IMR-90 (cell line): ENCODE measurements at regions not wholly inside any gene's neighbourhood (a gene's known extent, or its start where the extent isn't known, plus 50 kb on each side); places are given as distances from the start of the nearest gene placed in this dataset.
"Not testable (repeated sequence)": the region's sequence is repeated elsewhere in the genome, so short reads cannot be mapped to it uniquely, and the experiment has no call there.

Experiments used
- ATAC-seq: fragments of 200-7000 bp; cut with Tn5 transposase; 2 replicates; pipeline ENCODE4 v1.9.1; 2020; ENCODE audit warnings: low read depth, mild to moderate bottlenecking, moderate library complexity
- BruUV-seq: library from RNA; stranded (reverse); fragments of 400-500 nt; replicated peaks from 2 replicates; lab custom pipeline; 2021; lab: Mats Ljungman, UMichigan
- CTCF ChIA-PET: fragments of 300-600 bp; formaldehyde crosslinking; extraction: SDS; loops from one replicate; lab custom pipeline; 2021; ENCODE audit warnings: antibody characterized with exemption; lab: Yijun Ruan, JAX
- POLR2A ChIA-PET: fragments of 300-600 bp; sonication (Branson Sonifier 250); formaldehyde crosslinking; loops from one replicate; lab custom pipeline; 2022; ENCODE audit warnings: antibody characterized with exemption; ENCODE audit not compliant: unreplicated experiment; lab: Charles Lee
- DNase-seq: peaks from one replicate; pipeline ENCODE4 v3.0.0; 2013
- H2AFZ ChIP-seq: replicated peaks from 2 replicates; pipeline ENCODE3; 2013; ENCODE audit warnings: low read length, mild to moderate bottlenecking; ENCODE audit not compliant: poor library complexity
- H2AK5ac ChIP-seq: 2 replicates; pipeline ENCODE4 v1.6.1; 2013; ENCODE audit warnings: low read depth, low read length, inconsistent platforms
- H2AK9ac ChIP-seq: replicated peaks from 2 replicates; pipeline ENCODE3; 2013; ENCODE audit warnings: mild to moderate bottlenecking, low read depth, low read length, moderate library complexity; ENCODE audit not compliant: poor library complexity
- H2BK120ac ChIP-seq: 2 replicates; pipeline ENCODE4 v1.6.1; 2013; ENCODE audit warnings: low read depth, low read length, inconsistent platforms
- H2BK15ac ChIP-seq: 3 replicates; pipeline ENCODE4 v1.6.1; 2013; ENCODE audit warnings: low read depth, low read length, inconsistent platforms
- H2BK20ac ChIP-seq: 2 replicates; pipeline ENCODE4 v1.6.1; 2013; ENCODE audit warnings: low read depth, mild to moderate bottlenecking, inconsistent platforms, low read length, moderate library complexity
- H2BK5ac ChIP-seq: 2 replicates; pipeline ENCODE4 v1.6.1; 2013; ENCODE audit warnings: mild to moderate bottlenecking, low read depth, low read length, inconsistent platforms; ENCODE audit not compliant: poor library complexity, severe bottlenecking
- H3K14ac ChIP-seq: replicated peaks from 2 replicates; pipeline ENCODE4 v1.6.1; 2013; ENCODE audit warnings: low read depth, low read length, inconsistent platforms
- H3K18ac ChIP-seq: 2 replicates; pipeline ENCODE4 v1.6.1; 2013; ENCODE audit warnings: low read depth, low read length, control low read depth
- H3K23ac ChIP-seq: 2 replicates; pipeline ENCODE4 v1.6.1; 2013; ENCODE audit warnings: low read depth, low read length, inconsistent platforms
- H3K27ac ChIP-seq: 2 replicates; pipeline ENCODE4 v1.5.1; 2013; ENCODE audit warnings: mild to moderate bottlenecking, control low read depth, low read length; ENCODE audit not compliant: insufficient read depth
- H3K27me3 ChIP-seq: 2 replicates; pipeline ENCODE4 v1.6.1; 2013; ENCODE audit warnings: low read length; ENCODE audit not compliant: control insufficient read depth, insufficient read depth
- H3K36me3 ChIP-seq: 2 replicates; pipeline ENCODE4 v1.6.1; 2013; ENCODE audit warnings: low read length, mixed read lengths; ENCODE audit not compliant: control insufficient read depth, insufficient read depth
- H3K4ac ChIP-seq: 2 replicates; pipeline ENCODE4 v1.6.1; 2013; ENCODE audit warnings: low read depth, low read length, inconsistent platforms
- H3K4me1 ChIP-seq: 2 replicates; pipeline ENCODE4 v1.6.1; 2013; ENCODE audit warnings: low read length, mixed read lengths; ENCODE audit not compliant: control insufficient read depth, insufficient read depth
- H3K4me2 ChIP-seq: 2 replicates; pipeline ENCODE4 v1.6.1; 2013; ENCODE audit warnings: low read depth, mild to moderate bottlenecking, control low read depth, low read length, moderate library complexity
- H3K4me3 ChIP-seq: 2 replicates; pipeline ENCODE4 v1.5.1; 2013; ENCODE audit warnings: low read depth, mild to moderate bottlenecking, control low read depth, low read length, moderate library complexity; ENCODE audit not compliant: insufficient read depth
- H3K56ac ChIP-seq: 2 replicates; pipeline ENCODE4 v1.6.1; 2013; ENCODE audit warnings: low read length, inconsistent platforms; ENCODE audit not compliant: insufficient read depth; ENCODE audit errors: extremely low read depth
- H3K79me1 ChIP-seq, 2 experiments: 2 replicates each; pipeline ENCODE4 v1.6.1; 2013; ENCODE audit warnings: low read length in 2 of 2, inconsistent platforms in 1 of 2, low read depth in 1 of 2
- H3K9ac ChIP-seq: 2 replicates; pipeline ENCODE4 v1.6.1; 2013; ENCODE audit warnings: low read depth, low read length, control low read depth
- H3K9me1 ChIP-seq: 2 replicates; pipeline ENCODE4 v1.6.1; 2013; ENCODE audit warnings: low read length, inconsistent platforms; ENCODE audit not compliant: insufficient read depth
- H3K9me3 ChIP-seq: 2 replicates; pipeline ENCODE4 v1.6.1; 2013; ENCODE audit warnings: low read length; ENCODE audit not compliant: control insufficient read depth, insufficient read depth
- H4K20me1 ChIP-seq: 2 replicates; pipeline ENCODE4 v1.6.1; 2013; ENCODE audit warnings: low read length, inconsistent platforms; ENCODE audit not compliant: insufficient read depth
- H4K5ac ChIP-seq: 2 replicates; pipeline ENCODE4 v1.6.1; 2013; ENCODE audit warnings: mild to moderate bottlenecking, low read depth, low read length, control low read depth
- H4K8ac ChIP-seq, 2 experiments: 2 replicates each; pipeline ENCODE4 v1.6.1; 2013; ENCODE audit warnings: low read depth in 2 of 2, low read length in 2 of 2, control low read depth in 1 of 2, inconsistent platforms in 1 of 2
- H4K91ac ChIP-seq: 2 replicates; pipeline ENCODE4 v1.6.1; 2013; ENCODE audit warnings: low read depth, low read length, inconsistent platforms; ENCODE audit not compliant: insufficient read depth
- WGBS, 2 experiments: methylation state at CpG; one replicate each; pipeline versions ENCODE4 v1.1.5 to v1.1.7; 2013; ENCODE audit warnings: missing lambda C conversion rate in 2 of 2; ENCODE audit not compliant: insufficient read length in 1 of 2; ENCODE audit errors: extremely low coverage in 2 of 2; 5-methylcytosine and 5-hydroxymethylcytosine counted together
- dilution Hi-C: fragments of 300-500 bp; cut with HindIII; formaldehyde crosslinking; loops from one replicate; pipeline ENCODE4 v1.14.3; 2018; ENCODE audit warnings: low sequenced_read_pairs; ENCODE audit not compliant: unreplicated experiment
- in situ Hi-C: fragments of 300-500 bp; cut with MboI; formaldehyde crosslinking; loops from 3 replicates; pipeline ENCODE4 v1.14.3; 2019; ENCODE audit warnings: low sequenced_read_pairs, inconsistent platforms, mixed read lengths
- intact Hi-C: fragments of 100-400 bp; cut with micrococcal nuclease; formaldehyde crosslinking; loops from 2 replicates; pipeline ENCODE4 v1.10.0; 2022

GRCh38 chr10:29861231-29861630 lies 198.2 kb downstream of the JCAD start:
- dilution Hi-C loops, H3K14ac ChIP-seq, POLR2A ChIA-PET, H3K27me3 ChIP-seq, in situ Hi-C loops, H2BK15ac ChIP-seq, H4K91ac ChIP-seq, H3K4me2 ChIP-seq, H2BK20ac ChIP-seq, H3K4me1 ChIP-seq, H3K9me1 ChIP-seq, H2BK5ac ChIP-seq, BruUV-seq, ATAC-seq, H3K27ac ChIP-seq, H3K36me3 ChIP-seq, H4K20me1 ChIP-seq, H3K23ac ChIP-seq, H3K9ac ChIP-seq, H2AK5ac ChIP-seq, H3K56ac ChIP-seq, H3K9me3 ChIP-seq, H3K4ac ChIP-seq, CTCF ChIA-PET, H4K8ac ChIP-seq, H3K4me3 ChIP-seq, H2AK9ac ChIP-seq, H3K18ac ChIP-seq, H3K79me1 ChIP-seq, H2BK120ac ChIP-seq, H4K5ac ChIP-seq, intact Hi-C loops, DNase-seq, H2AFZ ChIP-seq: not testable (repeated sequence)
- no CpG with 5 or more reads among the region's 5 CpGs for WGBS, 2 experiments
